Retinal pigment epithelial cell (primary cell): ENCODE measurements at regions not wholly inside any gene's neighbourhood (a gene's known extent, or its start where the extent isn't known, plus 50 kb on each side); places are given as distances from the start of the nearest gene placed in this dataset.

Source experiments
- DNase-seq: peaks from one replicate; pipeline ENCODE4 v3.0.0-alpha.2; 2010; ENCODE audit warnings: low read depth
- H3K4me3 ChIP-seq: 2 replicates; pipeline ENCODE4 v1.5.1; 2011; ENCODE audit warnings: mild to moderate bottlenecking, low read length, control low read depth, moderate library complexity
- TF ChIP-seq, protein P1 (sequence below): conservative IDR thresholded peaks from 2 replicates; pipeline ENCODE4 v1.5.1; 2011; ENCODE audit warnings: low read depth, low read length, control low read depth, inconsistent platforms

DNA sequence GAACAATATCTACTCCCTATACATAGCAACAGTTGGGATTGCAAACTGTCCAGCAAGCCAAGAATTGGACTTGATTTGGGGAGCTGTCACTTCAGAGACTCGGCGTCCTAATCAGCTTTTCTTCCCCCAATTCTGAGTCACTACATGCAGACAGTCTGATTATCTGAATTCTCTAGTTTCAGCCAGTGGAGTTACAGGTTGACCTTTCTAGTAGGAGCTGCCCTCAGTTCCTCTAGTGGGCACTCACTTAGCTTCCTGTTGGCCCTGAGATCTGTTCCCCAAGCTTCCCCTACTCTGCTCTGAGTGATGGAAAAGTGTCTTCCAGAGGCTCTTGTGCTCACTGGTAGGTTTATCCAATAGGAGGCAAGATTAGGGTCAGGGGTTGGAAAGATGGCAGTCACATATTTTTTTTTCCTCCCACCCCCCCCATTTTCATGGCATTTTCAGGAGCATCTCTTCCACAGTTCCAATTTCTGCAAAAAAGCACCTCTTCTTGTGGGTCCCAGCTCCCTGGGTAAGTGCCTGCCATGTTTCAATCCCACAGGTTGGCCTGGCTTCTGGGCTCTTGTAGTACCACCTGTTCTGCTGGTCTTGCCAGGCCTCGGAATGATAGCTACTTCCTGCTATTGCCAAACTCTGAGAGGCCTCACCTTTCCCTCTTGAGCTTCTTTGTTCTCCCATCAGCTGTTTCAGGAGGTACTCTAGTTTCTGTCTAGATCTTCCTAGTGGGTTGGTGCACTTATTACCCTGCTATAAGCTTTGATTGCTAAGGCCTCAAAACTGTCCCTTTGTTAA is 182.2 kb downstream of the RAP2B start:
- H3K4me3 ChIP-seq, result no peak overlapping the region
- no peak for DNase-seq
- TF ChIP-seq, protein P1, sequence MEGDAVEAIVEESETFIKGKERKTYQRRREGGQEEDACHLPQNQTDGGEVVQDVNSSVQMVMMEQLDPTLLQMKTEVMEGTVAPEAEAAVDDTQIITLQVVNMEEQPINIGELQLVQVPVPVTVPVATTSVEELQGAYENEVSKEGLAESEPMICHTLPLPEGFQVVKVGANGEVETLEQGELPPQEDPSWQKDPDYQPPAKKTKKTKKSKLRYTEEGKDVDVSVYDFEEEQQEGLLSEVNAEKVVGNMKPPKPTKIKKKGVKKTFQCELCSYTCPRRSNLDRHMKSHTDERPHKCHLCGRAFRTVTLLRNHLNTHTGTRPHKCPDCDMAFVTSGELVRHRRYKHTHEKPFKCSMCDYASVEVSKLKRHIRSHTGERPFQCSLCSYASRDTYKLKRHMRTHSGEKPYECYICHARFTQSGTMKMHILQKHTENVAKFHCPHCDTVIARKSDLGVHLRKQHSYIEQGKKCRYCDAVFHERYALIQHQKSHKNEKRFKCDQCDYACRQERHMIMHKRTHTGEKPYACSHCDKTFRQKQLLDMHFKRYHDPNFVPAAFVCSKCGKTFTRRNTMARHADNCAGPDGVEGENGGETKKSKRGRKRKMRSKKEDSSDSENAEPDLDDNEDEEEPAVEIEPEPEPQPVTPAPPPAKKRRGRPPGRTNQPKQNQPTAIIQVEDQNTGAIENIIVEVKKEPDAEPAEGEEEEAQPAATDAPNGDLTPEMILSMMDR, result no peak

DNA sequence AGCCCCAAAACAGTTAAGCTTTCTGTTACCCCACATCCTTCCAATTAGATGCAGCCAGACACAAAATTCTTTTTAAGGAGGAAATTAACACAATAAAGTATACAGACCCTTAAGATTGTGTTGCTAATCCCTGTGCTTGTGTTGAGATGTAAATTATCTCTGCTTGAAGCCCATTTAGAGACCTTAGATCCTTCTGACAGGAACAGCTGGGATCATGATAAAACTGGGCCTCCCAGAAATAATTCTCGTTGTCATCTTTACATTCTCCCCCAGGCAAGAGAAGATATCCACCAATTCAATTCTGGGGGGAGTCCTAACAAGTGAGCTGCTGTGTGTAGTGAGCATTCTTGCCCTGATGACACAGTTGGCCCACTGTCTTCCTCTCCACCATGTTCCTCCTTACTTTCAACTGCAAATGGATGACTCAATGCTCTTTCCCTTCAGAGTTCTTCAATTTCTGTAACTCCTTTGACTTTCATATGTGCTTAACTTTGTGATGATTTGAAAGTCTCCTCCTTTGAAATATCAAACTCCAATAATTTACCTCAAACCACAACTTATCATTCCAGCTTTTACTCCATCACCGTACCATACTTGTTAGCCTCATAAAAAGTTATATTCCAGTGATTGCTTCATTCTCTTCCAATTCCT is 186.6 kb downstream of the RAP2B start:
- TF ChIP-seq, protein P1, result no peak
- DNase-seq, result no peak
- no peak overlapping the region for H3K4me3 ChIP-seq

DNA sequence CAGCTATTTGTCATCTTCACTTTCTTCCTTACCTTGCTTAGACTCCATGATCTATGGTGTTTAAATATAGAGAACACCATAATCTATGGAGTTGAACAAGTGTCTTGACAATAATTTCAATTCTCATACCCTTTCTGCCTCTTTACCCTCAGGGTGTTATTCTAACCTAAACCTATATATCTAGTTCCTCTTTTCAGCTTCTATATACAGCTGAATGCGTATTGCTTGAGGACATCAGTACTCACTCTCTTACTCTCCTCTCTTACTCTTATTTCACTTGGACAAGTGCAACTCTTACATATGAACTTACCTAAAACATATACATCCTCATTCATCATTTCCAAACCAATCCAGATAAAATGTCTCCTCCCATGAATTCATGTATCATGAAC is 187.1 kb downstream of the RAP2B start:
- no peak overlapping the region for H3K4me3 ChIP-seq
- TF ChIP-seq, protein P1, result no peak
- no peak for DNase-seq

DNA sequence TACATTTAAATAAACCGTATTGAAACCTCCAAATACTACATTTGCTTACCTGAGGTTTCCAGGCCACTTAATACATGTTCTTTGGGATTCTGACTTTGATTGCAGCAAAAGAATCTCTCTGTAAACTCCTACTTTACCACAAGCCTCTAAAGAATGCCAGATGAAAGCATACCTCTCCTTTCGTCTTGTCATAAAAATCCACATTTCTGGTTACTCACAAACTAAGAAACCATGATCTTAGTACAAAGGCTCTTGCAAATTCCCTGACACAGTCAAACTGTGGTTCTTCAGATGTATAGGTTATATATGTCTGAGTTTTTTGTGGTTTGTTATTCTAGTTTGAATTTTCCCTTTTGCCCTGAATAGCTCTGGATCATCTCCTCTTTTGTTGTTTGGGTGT is 188.4 kb downstream of the RAP2B start:
- DNase-seq, result peak; percentile 78
- no peak overlapping the region for H3K4me3 ChIP-seq
- TF ChIP-seq, protein P1, result no peak

DNA sequence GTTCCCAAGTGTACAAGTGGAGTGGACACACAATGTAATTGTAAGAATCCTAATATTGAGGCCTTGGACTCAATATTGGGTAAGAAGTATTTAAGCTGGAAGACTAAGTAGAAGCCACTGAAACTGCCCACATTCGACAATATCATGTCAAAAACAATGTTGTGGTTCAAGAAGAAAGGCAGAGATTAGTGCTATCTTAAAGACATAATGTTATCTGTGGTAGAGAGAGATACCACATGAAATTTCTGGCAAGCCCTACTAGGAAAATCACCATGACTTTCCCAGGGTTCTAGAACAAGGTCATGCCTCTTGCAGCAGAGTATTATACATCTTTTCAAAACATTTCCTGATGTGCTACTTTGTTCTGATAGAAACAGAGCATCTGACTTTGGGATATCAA is 192.6 kb downstream of the RAP2B start:
- H3K4me3 ChIP-seq, result no peak overlapping the region
- TF ChIP-seq, protein P1, result no peak
- no peak for DNase-seq

DNA sequence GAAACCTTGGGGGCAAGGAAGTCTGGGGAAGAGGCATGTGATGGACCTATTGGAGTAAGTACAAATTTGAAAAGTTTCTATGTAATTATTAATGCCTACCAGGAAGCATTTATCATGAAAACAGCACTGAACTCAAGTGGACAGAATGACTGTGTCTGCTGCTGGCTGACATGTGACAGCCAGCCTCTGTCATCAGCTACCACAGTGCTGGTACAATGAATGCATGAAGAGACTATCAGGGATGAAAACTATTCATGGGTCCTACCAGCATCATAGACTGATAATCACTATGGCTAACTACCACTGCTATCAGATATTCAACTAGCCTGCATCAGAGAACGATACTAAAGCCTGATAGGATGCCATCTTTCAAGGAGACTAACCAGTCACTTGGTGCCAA is 193.5 kb downstream of the RAP2B start:
- no peak for DNase-seq
- TF ChIP-seq, protein P1, result no peak
- H3K4me3 ChIP-seq, result no peak overlapping the region

DNA sequence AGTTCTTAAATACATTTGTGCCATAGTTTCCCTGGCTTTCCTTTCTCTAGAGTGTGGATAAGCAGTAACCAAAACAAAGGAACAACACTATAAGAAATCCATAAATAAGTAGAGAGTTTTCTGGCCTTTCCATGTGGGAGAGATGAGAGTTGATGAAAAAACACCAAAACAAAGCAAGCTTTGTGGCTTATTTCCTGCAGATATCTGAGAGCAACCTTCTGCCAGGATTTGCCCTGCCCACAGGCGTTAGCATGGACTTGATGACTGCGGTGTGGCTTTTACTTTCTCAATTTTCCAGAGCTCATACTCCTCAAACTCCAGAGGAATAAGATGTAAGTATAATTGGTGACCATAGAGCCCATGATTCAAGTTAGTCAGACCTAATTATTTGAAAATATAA is 194.9 kb downstream of the RAP2B start:
- no peak for DNase-seq
- TF ChIP-seq, protein P1, result no peak
- no peak overlapping the region for H3K4me3 ChIP-seq
